PC-9 (cell line): ENCODE measurements at regions not wholly inside any gene's neighbourhood (a gene's known extent, or its start where the extent isn't known, plus 50 kb on each side); places are given as distances from the start of the nearest gene placed in this dataset.

Experiments
- CTCF ChIP-seq: fragments of 200-600 bp; sonication (generic); conservative IDR thresholded peaks from 2 replicates; pipeline ENCODE4 v1.6.1; 2017; ENCODE audit warnings: mixed run types, antibody characterized with exemption, mild to moderate bottlenecking, moderate library complexity
- EZH2 ChIP-seq: fragments of 200-600 bp; sonication (generic); IDR thresholded peaks from 2 replicates; pipeline ENCODE4 v1.8.0; 2017; ENCODE audit warnings: antibody characterized with exemption, low read depth

- TF ChIP-seq CTCF (no peak), EZH2 (no peak)
Observed at GRCh38 chr19:13557756-13558398, 51.6 kb upstream of the CACNA1A start.
